Embryonic facial prominence (tissue), 1 donor: ENCODE measurements at regions not wholly inside any gene's neighbourhood (a gene's known extent, or its start where the extent isn't known, plus 50 kb on each side); places are given as distances from the start of the nearest gene placed in this dataset.

ENCODE experiments used
- DNase-seq: peaks from one replicate; pipeline ENCODE4 v3.0.0-alpha.2; 2016; ENCODE audit errors: extremely low spot score

GRCh38 chr16:86994651-86995171, 322.5 kb downstream of the C16orf95 start:
- DNase-seq, result no peak

GRCh38 chr16:86995456-86995855, 321.7 kb downstream of the C16orf95 start:
- no peak for DNase-seq

- DNase-seq, result no peak
Measured at GRCh38 chr16:86996081-86996480, 321.1 kb downstream of the C16orf95 start.

- no peak for DNase-seq
Measured at GRCh38 chr16:86997058-86997457, 320.1 kb downstream of the C16orf95 start.

- no peak for DNase-seq
Measured at GRCh38 chr16:86998196-86999001, 318.8 kb downstream of the C16orf95 start.

GRCh38 chr16:87000001-87000400, 317.2 kb downstream of the C16orf95 start:
- no peak for DNase-seq

- no peak for DNase-seq
Measured at GRCh38 chr16:87002717-87003413, 314.3 kb downstream of the C16orf95 start.

- no peak for DNase-seq
Measured at GRCh38 chr16:87003414-87003755, 313.8 kb downstream of the C16orf95 start.

- DNase-seq, result no peak
Measured at GRCh38 chr16:87006021-87006420, 311.2 kb downstream of the C16orf95 start.

- no peak for DNase-seq
Measured at GRCh38 chr16:87006789-87007745, 310.1 kb downstream of the C16orf95 start.

- no peak for DNase-seq
Measured at GRCh38 chr16:87007907-87008306, 309.3 kb downstream of the C16orf95 start.

- no peak for DNase-seq
Measured at GRCh38 chr16:87008664-87009063, 308.5 kb downstream of the C16orf95 start.

GRCh38 chr16:87012954-87013938, 303.9 kb downstream of the C16orf95 start:
- no peak for DNase-seq

GRCh38 chr16:87014112-87014511, 303.1 kb downstream of the C16orf95 start:
- no peak for DNase-seq

- DNase-seq, result no peak
Measured at GRCh38 chr16:87015021-87015420, 302.2 kb downstream of the C16orf95 start.

GRCh38 chr16:87016046-87017035, 300.9 kb downstream of the C16orf95 start:
- DNase-seq, result no peak

- no peak for DNase-seq
Measured at GRCh38 chr16:87017371-87018012, 299.7 kb downstream of the C16orf95 start.

- DNase-seq, result no peak
Measured at GRCh38 chr16:87025676-87026075, 291.5 kb downstream of the C16orf95 start.

GRCh38 chr16:87027056-87027616, 290.1 kb downstream of the C16orf95 start:
- DNase-seq, result no peak
